GM18519 (cell line): ENCODE measurements at regions not wholly inside any gene's neighbourhood (a gene's known extent, or its start where the extent isn't known, plus 50 kb on each side); places are given as distances from the start of the nearest gene placed in this dataset.
"Not testable (repeated sequence)": the region's sequence is repeated elsewhere in the genome, so short reads cannot be mapped to it uniquely, and the experiment has no call there.

ENCODE experiments used
- ATAC-seq: cut with Tn5 transposase; IDR thresholded peaks from one replicate; pipeline ENCODE4 v1.9.1; 2021; ENCODE audit warnings: mild to moderate bottlenecking, moderate library complexity; ENCODE audit not compliant: unreplicated experiment, low FRiP score

- no peak for ATAC-seq
These were observed 135.0 kb downstream of the DIRAS2 start for GRCh38 chr9:90507621-90508020.

GRCh38 chr9:90508940-90509339 is 133.7 kb downstream of the DIRAS2 start:
- no peak for ATAC-seq

DNA sequence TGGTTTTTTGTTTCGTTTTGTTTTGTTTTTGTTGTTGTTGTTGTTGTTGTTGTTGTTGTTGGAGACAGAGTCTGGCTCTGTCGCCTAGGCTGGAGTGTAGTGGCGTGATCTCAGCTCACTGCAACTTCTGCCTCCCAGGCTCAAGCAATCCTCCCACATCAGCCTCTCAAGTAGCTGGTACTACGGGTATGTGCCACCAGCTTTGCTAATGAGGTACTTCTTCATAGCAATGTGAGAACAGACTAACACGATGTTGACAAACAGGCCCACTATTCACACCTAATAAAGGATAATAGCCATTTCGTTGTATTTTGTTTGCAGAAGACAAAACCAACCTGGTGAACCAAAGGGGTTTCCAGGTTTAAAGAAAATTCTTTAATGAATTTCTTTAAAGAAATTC is 130.9 kb downstream of the DIRAS2 start:
- no peak for ATAC-seq

DNA sequence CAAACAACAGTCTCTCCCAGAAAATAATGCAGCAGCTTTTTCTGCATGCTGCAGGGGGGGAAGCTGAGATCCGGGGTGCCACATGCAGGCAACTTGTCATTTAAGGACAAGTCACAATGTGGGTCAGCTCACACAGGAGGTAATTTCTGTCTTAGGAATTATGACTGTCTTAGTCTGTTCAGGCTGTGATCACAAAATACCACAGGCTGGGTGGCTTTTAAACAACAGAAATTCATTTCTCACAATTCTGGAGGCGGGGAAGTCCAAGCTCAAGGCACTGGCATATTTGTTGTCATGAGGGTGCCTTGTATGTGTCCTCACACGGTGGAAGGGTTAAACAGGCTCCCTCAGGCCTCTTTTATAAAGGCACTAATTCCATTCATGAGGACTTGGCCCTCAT is 127.7 kb downstream of the DIRAS2 start:
- ATAC-seq: no peak

DNA sequence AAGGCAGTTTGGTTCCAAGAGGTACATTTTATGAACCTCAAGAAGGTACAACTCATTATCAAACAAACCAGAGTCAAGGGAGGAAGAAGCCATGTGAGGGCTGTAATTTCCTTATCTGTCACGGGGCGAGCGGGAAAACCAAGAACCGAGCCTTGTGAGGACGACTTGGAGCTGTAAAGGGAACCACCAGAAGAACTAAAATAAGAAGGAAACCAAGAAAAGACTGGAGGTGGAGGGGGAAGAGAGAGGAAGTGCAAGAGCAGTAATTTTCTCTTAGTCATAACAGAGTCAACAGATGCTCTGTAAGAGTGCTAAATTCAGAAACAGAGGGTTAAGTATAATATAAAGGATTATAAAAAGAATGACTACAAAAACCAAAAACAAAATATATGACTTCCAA is 127.1 kb downstream of the DIRAS2 start:
- no peak for ATAC-seq

DNA sequence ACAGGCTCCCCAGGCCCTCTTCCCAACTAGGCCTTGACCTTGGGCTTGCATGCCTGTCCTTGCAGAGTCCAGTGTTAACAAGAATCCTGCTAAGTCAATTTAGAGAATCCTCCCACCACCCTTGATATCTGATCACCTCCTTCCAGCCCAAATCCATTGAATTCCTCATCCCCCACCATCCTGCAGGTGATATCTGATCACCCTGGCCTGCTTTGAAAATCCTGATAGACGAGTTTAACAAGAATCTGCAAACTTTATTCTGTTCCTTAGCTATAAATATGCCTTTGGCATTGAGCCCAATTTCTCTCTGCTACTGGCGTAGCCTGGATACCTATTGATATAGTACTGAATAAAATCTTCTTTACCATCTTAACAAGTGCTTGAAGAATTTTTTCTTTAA is 125.5 kb downstream of the DIRAS2 start:
- ATAC-seq: no peak

- no peak for ATAC-seq
These were observed 120.6 kb downstream of the DIRAS2 start for GRCh38 chr9:90521811-90522570.

GRCh38 chr9:90523958-90524357 is 118.7 kb downstream of the DIRAS2 start:
- no peak for ATAC-seq

- ATAC-seq: no peak
These were observed 116.2 kb downstream of the DIRAS2 start for GRCh38 chr9:90526386-90526785.

DNA sequence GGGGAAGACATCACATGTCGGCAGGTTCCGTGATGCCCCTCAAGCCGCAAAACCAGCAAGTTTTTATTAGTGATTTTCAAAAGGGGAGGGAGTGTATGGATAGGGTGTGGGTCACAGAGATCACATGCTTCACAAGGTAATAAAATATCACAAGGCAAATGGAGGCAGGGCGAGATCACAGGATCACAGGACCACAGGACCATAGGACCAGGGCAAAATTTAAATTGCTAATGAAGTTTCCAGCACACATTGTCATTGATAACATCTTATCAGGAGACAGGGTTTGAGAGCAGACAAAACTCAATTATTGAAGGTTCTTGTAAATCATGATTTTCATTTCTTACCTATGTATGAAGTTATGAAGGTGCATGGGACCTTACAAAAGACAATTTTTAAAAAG is 106.5 kb downstream of the DIRAS2 start:
- not testable (repeated sequence) for ATAC-seq

DNA sequence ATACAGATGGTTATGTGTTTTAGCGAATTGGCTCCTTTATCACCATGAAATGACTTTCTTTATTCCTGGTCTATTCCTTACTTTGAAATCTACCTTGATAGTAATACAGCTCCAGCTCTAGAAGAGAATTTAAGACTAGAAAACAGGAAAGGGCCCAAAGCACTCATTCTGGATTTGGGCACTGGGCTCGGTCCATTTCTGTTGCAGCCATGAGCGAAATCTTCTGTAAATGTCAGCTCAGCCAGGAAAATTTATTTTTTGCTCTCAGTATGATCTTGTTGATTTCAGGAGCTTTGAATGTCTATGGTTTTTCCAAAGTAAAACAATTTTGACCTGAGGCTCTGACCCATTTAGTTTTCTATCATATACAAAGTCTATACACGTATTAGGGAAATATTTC is 104.1 kb downstream of the DIRAS2 start:
- ATAC-seq: no peak

GRCh38 chr9:90539286-90539685 is 103.3 kb downstream of the DIRAS2 start:
- ATAC-seq: no peak

DNA sequence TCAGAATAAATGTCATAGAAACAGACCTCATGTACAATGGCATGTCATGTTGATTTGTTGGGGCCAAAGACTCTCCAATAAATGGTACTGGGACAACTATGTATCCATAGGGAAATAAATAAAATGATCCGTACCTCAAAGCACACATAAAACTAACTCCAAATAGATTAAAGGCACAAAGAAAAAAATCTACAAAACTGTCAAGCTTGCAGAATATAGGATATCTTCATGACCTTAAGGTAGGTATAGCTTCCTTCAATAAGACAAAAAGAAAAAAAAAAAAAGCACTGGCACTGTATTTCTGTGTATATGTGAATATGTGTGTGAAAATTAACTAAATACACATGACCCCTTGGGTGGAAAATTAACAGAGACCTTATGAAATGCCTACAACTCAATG is 101.9 kb downstream of the DIRAS2 start:
- ATAC-seq: no peak

- ATAC-seq: no peak
These were observed 98.1 kb downstream of the DIRAS2 start for GRCh38 chr9:90544488-90544887.

DNA sequence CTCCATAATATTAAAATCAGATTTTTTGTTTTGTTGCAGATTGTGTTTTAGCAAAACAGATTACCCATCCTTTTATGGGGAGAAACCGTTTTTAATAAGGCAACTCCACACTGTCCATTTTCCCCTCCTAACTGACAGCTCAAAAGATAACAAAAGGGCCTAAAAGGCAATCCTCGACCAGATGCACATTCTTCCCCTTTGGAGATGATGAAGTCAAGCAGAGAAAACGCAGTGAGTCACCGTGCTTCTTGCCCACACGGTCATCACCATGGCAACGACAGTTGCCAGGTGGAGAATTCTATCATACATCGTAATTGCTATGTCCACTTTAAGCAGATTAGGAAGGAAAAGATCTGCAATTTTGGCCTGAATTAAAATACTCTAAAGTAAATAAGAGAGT is 96.4 kb downstream of the DIRAS2 start:
- no peak for ATAC-seq

GRCh38 chr9:90547896-90548295 is 94.7 kb downstream of the DIRAS2 start:
- no peak for ATAC-seq

- no peak for ATAC-seq
These were observed 90.3 kb downstream of the DIRAS2 start for GRCh38 chr9:90552317-90552716.

DNA sequence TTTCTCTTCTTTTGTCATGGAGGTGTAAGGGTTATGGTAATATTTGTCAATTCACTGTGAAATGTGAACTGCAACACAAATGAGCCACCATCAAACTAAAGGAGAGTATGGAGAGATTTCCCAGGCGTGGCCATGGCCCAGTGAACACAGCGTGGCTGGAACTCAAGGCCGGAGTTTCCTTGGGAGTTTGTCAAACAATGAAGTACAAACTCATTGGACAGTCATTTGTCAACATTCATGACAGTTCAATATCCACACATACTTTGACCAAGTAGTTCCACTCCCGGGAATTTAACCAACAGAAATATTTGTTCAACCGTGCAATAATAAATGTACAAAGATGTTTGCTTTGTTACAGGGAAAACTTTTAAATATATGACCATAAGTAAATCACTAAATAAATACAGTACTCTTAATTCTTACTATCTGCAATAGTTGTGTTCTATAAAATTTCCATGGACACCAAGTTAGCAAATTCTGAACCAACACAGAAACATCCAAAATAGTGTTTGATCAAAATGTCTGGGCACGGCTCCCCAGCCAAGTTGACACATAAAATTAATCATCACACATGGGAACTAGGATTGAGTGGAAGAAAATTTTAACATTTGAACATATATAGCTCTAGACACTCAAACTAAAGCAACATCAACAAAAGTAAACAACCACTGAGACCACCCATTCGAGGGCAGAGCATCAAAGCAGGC is 87.1 kb downstream of the DIRAS2 start:
- ATAC-seq: no peak

- ATAC-seq: no peak
These were observed 85.5 kb downstream of the DIRAS2 start for GRCh38 chr9:90556897-90557675.

GRCh38 chr9:90559075-90560073 is 83.2 kb downstream of the DIRAS2 start:
- no peak for ATAC-seq
